ENCODE measurements at regions not wholly inside any gene's neighbourhood (a gene's known extent, or its start where the extent isn't known, plus 50 kb on each side); places are given as distances from the start of the nearest gene placed in this dataset.

DNA sequence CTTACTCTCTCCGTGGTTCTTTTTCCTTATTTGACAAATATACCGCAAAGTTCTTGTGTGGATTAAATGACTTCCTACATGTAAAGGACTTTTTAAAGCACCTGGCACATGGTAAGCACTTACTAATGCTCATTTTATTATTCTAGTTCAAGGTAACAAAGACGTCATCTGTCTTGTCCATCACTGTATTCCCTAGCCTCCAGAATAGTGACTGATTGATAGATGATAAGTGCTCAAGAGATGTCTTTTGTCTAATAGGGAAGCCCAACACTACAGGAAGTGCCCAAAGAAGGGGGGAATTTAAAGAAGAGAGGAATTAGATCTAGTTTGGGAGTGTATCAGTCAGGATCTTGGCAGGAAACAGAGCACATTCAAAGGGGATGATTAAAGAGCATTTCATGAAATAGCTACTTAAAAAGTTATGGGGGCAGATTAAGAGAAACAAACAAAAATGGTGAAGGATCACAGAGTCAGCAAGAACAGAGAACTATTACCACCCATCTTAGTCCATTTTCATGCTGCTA, 151.9 kb downstream of the GXYLT1 start:
- TF ChIP-seq, protein P1, sequence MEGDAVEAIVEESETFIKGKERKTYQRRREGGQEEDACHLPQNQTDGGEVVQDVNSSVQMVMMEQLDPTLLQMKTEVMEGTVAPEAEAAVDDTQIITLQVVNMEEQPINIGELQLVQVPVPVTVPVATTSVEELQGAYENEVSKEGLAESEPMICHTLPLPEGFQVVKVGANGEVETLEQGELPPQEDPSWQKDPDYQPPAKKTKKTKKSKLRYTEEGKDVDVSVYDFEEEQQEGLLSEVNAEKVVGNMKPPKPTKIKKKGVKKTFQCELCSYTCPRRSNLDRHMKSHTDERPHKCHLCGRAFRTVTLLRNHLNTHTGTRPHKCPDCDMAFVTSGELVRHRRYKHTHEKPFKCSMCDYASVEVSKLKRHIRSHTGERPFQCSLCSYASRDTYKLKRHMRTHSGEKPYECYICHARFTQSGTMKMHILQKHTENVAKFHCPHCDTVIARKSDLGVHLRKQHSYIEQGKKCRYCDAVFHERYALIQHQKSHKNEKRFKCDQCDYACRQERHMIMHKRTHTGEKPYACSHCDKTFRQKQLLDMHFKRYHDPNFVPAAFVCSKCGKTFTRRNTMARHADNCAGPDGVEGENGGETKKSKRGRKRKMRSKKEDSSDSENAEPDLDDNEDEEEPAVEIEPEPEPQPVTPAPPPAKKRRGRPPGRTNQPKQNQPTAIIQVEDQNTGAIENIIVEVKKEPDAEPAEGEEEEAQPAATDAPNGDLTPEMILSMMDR (IDR thresholded peaks at IDR 0.05) = no peak

DNA sequence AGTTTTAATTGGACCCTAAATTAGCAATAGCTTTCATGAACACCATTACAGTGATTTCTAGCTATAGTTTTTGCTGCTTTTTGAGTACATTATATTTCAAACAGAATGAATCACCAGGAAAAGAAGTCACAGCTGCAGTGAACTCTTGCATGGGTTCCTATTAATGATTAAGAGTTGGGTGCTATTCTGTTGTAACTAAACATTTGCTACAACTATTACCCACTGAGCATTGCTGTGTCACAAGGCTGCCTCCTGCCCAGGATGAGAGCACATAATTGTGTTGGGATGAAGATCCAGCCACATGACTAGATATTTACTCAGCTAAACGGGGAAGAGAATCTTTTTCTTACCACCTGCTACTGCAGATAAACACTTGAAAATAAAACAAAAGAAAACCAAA, 152.7 kb downstream of the GXYLT1 start:
- TF ChIP-seq, protein P1 (IDR thresholded peaks at IDR 0.05) = no peak

DNA sequence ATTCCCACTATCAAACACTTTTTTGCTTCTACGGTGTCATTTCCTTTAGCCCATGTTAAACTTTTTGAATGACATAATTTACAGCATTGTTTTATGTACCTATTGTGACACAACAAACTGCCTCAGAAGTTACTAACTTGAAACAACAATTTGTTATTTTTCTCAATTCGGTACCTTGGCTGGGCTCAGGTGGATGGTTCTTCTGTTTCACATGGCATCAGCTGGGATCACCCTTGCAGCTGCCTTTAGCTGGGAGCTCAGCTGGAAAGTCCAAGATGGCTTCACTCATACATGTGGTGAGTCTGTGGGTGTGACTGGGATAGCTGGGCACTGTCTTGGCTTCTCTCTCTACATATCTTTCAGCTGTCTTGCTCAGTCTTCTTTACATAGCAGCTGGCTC, 156.0 kb downstream of the GXYLT1 start:
- TF ChIP-seq, protein P1 (IDR thresholded peaks at IDR 0.05) = no peak

DNA sequence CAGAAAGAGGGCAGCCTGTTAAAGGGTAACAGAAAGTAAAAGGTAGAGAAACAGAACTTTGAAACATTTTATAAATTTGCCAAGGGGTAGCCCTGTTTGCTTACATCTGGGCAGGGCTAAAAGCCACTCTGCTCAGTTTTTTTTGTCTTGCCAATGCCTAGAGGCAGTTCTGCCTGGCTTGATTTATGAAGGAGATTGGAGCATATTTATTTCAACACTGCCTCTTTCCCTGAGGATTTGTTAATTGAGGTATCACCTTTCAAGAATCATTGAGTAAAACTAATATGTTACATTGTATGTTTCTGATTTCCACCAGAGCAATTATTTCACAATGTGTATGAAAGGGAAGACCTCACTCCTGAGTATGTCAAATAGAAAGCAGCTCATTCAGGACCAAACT, 160.8 kb downstream of the GXYLT1 start:
- TF ChIP-seq, protein P1 (IDR thresholded peaks at IDR 0.05) = no peak

DNA sequence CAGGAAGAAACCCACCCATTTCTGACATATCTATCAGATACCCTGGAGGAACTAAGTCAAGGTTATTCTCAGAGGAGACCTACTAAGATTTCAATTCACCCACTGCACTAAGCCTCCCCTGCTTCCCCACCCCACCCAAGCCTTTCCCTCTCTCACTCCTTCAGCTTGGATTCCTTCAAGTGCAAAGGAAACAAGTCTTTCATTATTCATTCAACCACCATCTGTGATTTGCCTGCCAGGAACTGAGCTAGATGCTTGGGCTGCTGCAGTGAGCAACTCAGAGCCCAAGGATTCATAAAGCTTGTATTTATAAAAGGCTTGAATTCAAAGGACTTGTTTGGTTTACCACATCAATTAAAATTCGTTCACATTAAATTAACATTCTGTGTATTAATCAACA, 161.3 kb downstream of the GXYLT1 start:
- TF ChIP-seq, protein P1 (IDR thresholded peaks at IDR 0.05) = no peak

DNA sequence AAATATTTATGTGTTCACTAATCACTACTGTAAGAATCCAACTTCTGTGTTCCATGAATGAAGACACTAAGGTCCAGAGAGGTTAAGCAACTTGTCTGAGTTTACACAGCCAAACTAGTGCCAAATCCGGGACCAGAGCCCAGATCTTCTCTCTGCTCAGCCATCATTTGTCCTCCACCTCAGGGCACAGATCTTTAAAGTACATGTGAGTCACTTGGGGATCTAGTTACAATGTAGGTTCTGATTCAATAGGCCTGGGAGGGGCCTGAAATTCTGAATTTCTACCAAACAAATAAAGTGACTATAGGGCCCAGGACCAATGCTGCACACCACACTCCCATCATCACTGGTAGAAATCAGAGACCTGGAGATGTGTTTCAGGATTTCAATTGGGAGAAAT, 162.9 kb downstream of the GXYLT1 start:
- TF ChIP-seq, protein P1 (IDR thresholded peaks at IDR 0.05) = no peak

DNA sequence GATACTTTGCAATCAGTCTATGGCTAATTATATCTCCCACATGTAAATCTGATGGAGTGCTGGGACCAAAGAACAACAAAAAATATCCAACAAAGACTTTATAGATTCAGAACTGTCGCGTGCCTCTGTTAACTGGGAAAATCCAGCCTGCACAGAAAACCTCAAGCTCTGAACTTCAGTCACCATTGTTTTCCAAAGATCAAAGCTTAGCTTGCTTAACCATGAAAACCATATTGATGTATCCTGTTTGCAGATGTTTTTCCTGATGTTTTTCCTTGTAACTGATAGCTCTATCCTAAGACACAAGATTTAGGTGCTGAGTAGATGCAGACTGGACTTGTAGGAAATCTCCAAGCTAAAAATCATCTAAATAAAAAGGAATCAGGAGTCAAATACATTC, 163.7 kb downstream of the GXYLT1 start:
- TF ChIP-seq, protein P1 (IDR thresholded peaks at IDR 0.05) = no peak

DNA sequence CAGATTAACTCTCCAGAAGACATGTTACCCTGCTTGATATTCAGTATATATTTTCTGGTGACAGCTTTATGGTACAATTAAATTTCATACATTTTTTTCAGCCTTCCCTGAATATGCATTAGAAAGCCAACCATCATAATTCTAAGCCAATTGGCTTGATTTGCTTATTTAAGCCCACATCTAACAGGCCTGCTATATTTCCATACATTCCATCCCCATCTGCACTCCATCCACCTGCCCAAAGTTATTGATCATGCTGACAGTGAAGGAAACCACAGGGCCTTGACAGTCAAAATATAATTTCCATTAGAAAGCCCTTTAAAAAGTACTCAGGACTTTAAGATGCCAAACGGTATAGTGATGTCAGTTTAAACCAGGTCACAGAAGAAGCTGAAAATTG, 164.3 kb downstream of the GXYLT1 start:
- TF ChIP-seq, protein P1 (IDR thresholded peaks at IDR 0.05) = no peak

Data from LNCAP (cell line).